Upper lobe of left lung (tissue), 6 donors: ENCODE measurements at regions not wholly inside any gene's neighbourhood (a gene's known extent, or its start where the extent isn't known, plus 50 kb on each side); places are given as distances from the start of the nearest gene placed in this dataset.
A peak's percentile ranks its signal among the peaks of the same experiment; 100 is the strongest.

ENCODE experiments used
- ATAC-seq, 2 donors: fragments of 200-7000 bp; cut with Tn5 transposase; one replicate each; pipeline ENCODE4 v1.9.1; 2022; ENCODE audit warnings: mild to moderate bottlenecking in 2 of 2, moderate library complexity in 2 of 2; ENCODE audit not compliant: low FRiP score in 2 of 2
- DNase-seq, 2 donors: peaks; one replicate each; pipeline ENCODE4 v3.0.0-alpha.2; 2019 to 2020
- H3K27ac ChIP-seq, 4 donors: fragments of 200-600 bp; sonication (generic); one replicate each; pipeline ENCODE4 v1.5.1; 2016 to 2019
- H3K27me3 ChIP-seq, 4 donors: fragments of 200-600 bp; sonication (generic); one replicate each; pipeline ENCODE4 v1.5.1; 2017 to 2019
- H3K36me3 ChIP-seq, 4 donors: fragments of 200-600 bp; sonication (generic); one replicate each; pipeline ENCODE4 v1.5.1; 2016 to 2019
- H3K4me1 ChIP-seq, 4 donors: fragments of 200-600 bp; sonication (generic); one replicate each; pipeline ENCODE4 v1.5.1; 2018 to 2019
- H3K4me3 ChIP-seq, 4 donors: fragments of 200-600 bp; sonication (generic); one replicate each; pipeline ENCODE4 v1.5.1; 2017 to 2019; ENCODE audit warnings: mild to moderate bottlenecking in 2 of 4, moderate library complexity in 1 of 4
- H3K9me3 ChIP-seq, 4 donors: fragments of 200-600 bp; sonication (generic); one replicate each; pipeline ENCODE4 v1.5.1; 2018 to 2019
- EP300 ChIP-seq, 4 donors: sonication (generic); formaldehyde crosslinking; IDR thresholded peaks; one replicate each; pipeline ENCODE4 v1.5.1; 2017; ENCODE audit warnings: antibody characterized with exemption in 4 of 4, control low read depth in 2 of 4
- POLR2A ChIP-seq, 4 donors: fragments of 450-650 bp; IDR thresholded peaks; one replicate each; pipeline ENCODE4 v1.5.1; 2016 to 2017; ENCODE audit warnings: antibody characterized with exemption in 4 of 4, mild to moderate bottlenecking in 2 of 4
- POLR2AphosphoS5 ChIP-seq, 2 donors: sonication (generic); formaldehyde crosslinking; IDR thresholded peaks; one replicate each; pipeline ENCODE4 v1.5.1; 2017; ENCODE audit warnings: antibody characterized with exemption in 2 of 2
- WGBS, 2 donors: methylation state at CpG; one replicate each; pipeline ENCODE4 v1.1.5; 2017 to 2018; 5-methylcytosine and 5-hydroxymethylcytosine counted together
- TF ChIP-seq, protein P1 (sequence below), 6 experiments: fragments of 450-650 bp in 4 of 6; fragments of 200-600 bp in 2 of 6; sonication (generic) in 2 of 6; IDR thresholded peaks; one replicate each; pipeline ENCODE4 v1.5.1; 2016 to 2019; ENCODE audit warnings: antibody characterized with exemption in 6 of 6
- donor health status: DM: no; HTN: no; CAD: no; lungs with moderate emphysema.
- donor health status: DM: no; HTN: yes; CAD: no; lungs with severe emphysema.

- TF ChIP-seq POLR2AphosphoS5 (IDR thresholded peaks at IDR 0.05) (peak; percentile 13 to 76), POLR2A (IDR thresholded peaks at IDR 0.05) (no peak), EP300 (IDR thresholded peaks at IDR 0.05) (no peak)
- TF ChIP-seq, protein P1, sequence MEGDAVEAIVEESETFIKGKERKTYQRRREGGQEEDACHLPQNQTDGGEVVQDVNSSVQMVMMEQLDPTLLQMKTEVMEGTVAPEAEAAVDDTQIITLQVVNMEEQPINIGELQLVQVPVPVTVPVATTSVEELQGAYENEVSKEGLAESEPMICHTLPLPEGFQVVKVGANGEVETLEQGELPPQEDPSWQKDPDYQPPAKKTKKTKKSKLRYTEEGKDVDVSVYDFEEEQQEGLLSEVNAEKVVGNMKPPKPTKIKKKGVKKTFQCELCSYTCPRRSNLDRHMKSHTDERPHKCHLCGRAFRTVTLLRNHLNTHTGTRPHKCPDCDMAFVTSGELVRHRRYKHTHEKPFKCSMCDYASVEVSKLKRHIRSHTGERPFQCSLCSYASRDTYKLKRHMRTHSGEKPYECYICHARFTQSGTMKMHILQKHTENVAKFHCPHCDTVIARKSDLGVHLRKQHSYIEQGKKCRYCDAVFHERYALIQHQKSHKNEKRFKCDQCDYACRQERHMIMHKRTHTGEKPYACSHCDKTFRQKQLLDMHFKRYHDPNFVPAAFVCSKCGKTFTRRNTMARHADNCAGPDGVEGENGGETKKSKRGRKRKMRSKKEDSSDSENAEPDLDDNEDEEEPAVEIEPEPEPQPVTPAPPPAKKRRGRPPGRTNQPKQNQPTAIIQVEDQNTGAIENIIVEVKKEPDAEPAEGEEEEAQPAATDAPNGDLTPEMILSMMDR (IDR thresholded peaks at IDR 0.05): peak; percentile 83 to 94 (median 90)
- peak; percentile 85 to 87 for ATAC-seq
- no peaks in the 10 kb centered on the region for H3K36me3 ChIP-seq
- H3K27me3 ChIP-seq: no peaks in the 10 kb centered on the region
- H3K9me3 ChIP-seq: no peaks in the 10 kb centered on the region
- peak in 1 of 2 donors; percentile 86 for DNase-seq
- H3K27ac ChIP-seq: no peak overlapping the region
- 11 to 13% methylated on average over 3 of the region's 3 CpGs for WGBS, 2 donors
- peaks cover 21 to 33% (median 22%) of the 10 kb centered on the region in 4 donors for H3K4me1 ChIP-seq
- H3K4me3 ChIP-seq: no peak overlapping the region
Measured at GRCh38 chr3:188954590-188955208, 217.1 kb upstream of the TPRG1 start.

- no peaks in the 10 kb centered on the region for H3K36me3 ChIP-seq
- H3K27ac ChIP-seq: peak overlapping the region; percentile 18 to 53 (median 29)
- H3K4me1 ChIP-seq: peaks cover 9 to 21% (median 14%) of the 10 kb centered on the region in 4 donors
- ATAC-seq (peak in 1 of 2 donors; percentile 47), DNase-seq (no peak)
- no peaks in the 10 kb centered on the region for H3K27me3 ChIP-seq
- TF ChIP-seq POLR2A (IDR thresholded peaks at IDR 0.05) (no peak), POLR2AphosphoS5 (IDR thresholded peaks at IDR 0.05) (no peak), EP300 (IDR thresholded peaks at IDR 0.05) (peak in 1 of 4 donors; percentile 8)
- TF ChIP-seq, protein P1 (IDR thresholded peaks at IDR 0.05): no peak
- no peak overlapping the region for H3K4me3 ChIP-seq
- 58 to 64% methylated on average over 4 of the region's 4 CpGs for whole genome bisulfite sequencing, 2 donors
- no peaks in the 10 kb centered on the region for H3K9me3 ChIP-seq
Measured at GRCh38 chr3:188955919-188956318, 215.9 kb upstream of the TPRG1 start.

DNA sequence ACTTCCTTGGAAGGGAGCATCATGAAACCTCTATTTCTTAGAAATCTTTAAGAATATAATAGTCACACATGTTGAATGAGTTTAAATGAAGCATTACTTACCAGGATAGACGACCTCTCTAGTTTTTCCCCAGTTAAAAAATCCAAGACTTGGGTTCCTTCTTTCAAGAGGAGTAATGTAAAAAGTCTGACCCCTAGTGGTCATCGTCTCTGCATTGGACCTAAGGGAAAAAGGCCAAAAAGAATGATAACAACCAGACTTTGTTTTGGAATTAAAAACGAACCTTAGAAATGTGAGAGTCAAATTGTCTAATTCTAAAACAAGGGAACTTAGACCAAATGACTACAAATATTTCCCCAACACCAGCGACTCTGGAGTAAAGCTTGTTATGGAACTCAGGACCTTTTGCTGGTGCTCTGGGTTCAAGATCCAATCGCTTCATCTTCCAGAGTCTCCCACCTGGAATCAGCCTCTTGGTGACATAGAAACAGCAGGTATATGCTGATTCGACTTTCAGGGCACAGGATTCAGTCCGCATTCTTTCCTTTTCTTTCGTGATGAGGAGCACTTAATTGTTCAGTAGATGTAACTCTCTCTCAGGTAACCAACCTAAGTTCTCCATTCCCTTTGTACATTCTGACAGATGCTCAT is 214.8 kb upstream of the TPRG1 start:
- Histone ChIP-seq H3K4me1 (peaks cover 3 to 10% (median 6%) of the 10 kb centered on the region in 4 donors), H3K27ac (peak overlapping the region in 2 of 4 donors; percentile 32 to 53), H3K27me3 (no peaks in the 10 kb centered on the region), H3K4me3 (no peak overlapping the region), H3K9me3 (no peaks in the 10 kb centered on the region), H3K36me3 (no peaks in the 10 kb centered on the region)
- 35 to 40% methylated on average over 8 of the region's 8 CpGs for WGBS, 2 donors
- ATAC-seq (peak in 1 of 2 donors; percentile 67), DNase-seq (no peak)
- no peak for TF ChIP-seq EP300 (IDR thresholded peaks at IDR 0.05)
- TF ChIP-seq POLR2AphosphoS5 (IDR thresholded peaks at IDR 0.05): no peak
- TF ChIP-seq, protein P1 (IDR thresholded peaks at IDR 0.05): peak; percentile 63 to 76 (median 70)
- TF ChIP-seq POLR2A (IDR thresholded peaks at IDR 0.05): no peak

DNA sequence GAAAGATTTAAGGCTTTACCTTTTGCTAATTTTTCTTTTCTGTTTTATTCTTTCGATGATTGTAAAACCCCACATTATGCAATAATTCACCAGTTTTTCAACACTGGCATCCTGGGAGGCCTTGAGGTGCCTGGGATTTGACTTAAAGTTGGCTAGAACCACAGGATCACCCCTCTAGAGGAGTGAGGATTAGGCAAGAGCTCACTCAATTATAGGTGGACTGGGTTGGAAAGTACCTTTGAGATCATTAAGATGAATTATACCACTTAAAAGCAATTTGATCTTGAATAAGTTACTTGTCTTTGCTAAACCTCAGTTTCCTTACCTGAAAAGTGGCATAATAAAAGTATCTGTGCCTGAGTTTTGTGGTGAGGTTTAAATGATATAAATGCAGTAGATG is 212.8 kb upstream of the TPRG1 start:
- Histone ChIP-seq H3K27me3 (no peaks in the 10 kb centered on the region), H3K4me1 (peaks cover 3 to 10% (median 6%) of the 10 kb centered on the region in 4 donors), H3K9me3 (no peaks in the 10 kb centered on the region), H3K4me3 (no peak overlapping the region), H3K36me3 (no peaks in the 10 kb centered on the region), H3K27ac (no peak overlapping the region)
- DNase-seq (no peak), ATAC-seq (no peak)
- TF ChIP-seq POLR2AphosphoS5 (IDR thresholded peaks at IDR 0.05) (no peak), POLR2A (IDR thresholded peaks at IDR 0.05) (no peak), EP300 (IDR thresholded peaks at IDR 0.05) (no peak)
- TF ChIP-seq, protein P1 (IDR thresholded peaks at IDR 0.05): no peak
- WGBS, 2 donors: 28 to 48% methylated on average over 1 of the region's 1 CpG
